Activated B cell treated with CpG ODN at 0.5 μM for 24 hours (primary cell): ENCODE measurements at regions not wholly inside any gene's neighbourhood (a gene's known extent, or its start where the extent isn't known, plus 50 kb on each side); places are given as distances from the start of the nearest gene placed in this dataset.

Source experiments
- ATAC-seq: fragments of 200-7000 bp; cut with Tn5 transposase; one replicate; pipeline ENCODE4 v1.10.0; 2021; ENCODE audit warnings: low read depth, mild to moderate bottlenecking, moderate library complexity
- CTCF ChIA-PET: fragments of 350-600 bp; sonication (Branson Sonifier 250); formaldehyde crosslinking; loops from one replicate; lab custom pipeline; 2021; ENCODE audit warnings: antibody characterized with exemption; lab: Charles Lee
- POLR2A ChIA-PET: fragments of 350-600 bp; sonication (Branson Sonifier 250); formaldehyde crosslinking; loops from one replicate; lab custom pipeline; 2021; ENCODE audit warnings: antibody characterized with exemption; lab: Charles Lee
- DNase-seq: peaks from one replicate; pipeline ENCODE4 v3.0.0; 2022
- H3K27ac Mint-ChIP-seq: one replicate; pipeline ENCODE4 v1.8.0; 2020; ENCODE audit warnings: mixed read lengths
- H3K27me3 Mint-ChIP-seq: one replicate; pipeline ENCODE4 v1.8.0; 2021; ENCODE audit warnings: mixed read lengths
- H3K36me3 Mint-ChIP-seq: one replicate; pipeline ENCODE4 v1.8.0; 2021; ENCODE audit warnings: low read depth, mixed read lengths
- H3K4me1 Mint-ChIP-seq: one replicate; pipeline ENCODE4 v1.8.0; 2021; ENCODE audit warnings: mixed read lengths
- H3K4me3 Mint-ChIP-seq: one replicate; pipeline ENCODE4 v1.8.0; 2020; ENCODE audit warnings: mild to moderate bottlenecking, mixed read lengths
- H3K9me3 Mint-ChIP-seq: one replicate; pipeline ENCODE4 v1.8.0; 2020; ENCODE audit warnings: mixed read lengths
- CTCF ChIP-seq: fragments of 200-600 bp; IDR thresholded peaks from one replicate; pipeline ENCODE4 v1.8.0; 2022; ENCODE audit warnings: antibody characterized with exemption, mild to moderate bottlenecking
- intact Hi-C: fragments of 100-400 bp; cut with micrococcal nuclease; formaldehyde crosslinking; loops from one replicate; pipeline ENCODE4 v1.15.1; 2024

DNA sequence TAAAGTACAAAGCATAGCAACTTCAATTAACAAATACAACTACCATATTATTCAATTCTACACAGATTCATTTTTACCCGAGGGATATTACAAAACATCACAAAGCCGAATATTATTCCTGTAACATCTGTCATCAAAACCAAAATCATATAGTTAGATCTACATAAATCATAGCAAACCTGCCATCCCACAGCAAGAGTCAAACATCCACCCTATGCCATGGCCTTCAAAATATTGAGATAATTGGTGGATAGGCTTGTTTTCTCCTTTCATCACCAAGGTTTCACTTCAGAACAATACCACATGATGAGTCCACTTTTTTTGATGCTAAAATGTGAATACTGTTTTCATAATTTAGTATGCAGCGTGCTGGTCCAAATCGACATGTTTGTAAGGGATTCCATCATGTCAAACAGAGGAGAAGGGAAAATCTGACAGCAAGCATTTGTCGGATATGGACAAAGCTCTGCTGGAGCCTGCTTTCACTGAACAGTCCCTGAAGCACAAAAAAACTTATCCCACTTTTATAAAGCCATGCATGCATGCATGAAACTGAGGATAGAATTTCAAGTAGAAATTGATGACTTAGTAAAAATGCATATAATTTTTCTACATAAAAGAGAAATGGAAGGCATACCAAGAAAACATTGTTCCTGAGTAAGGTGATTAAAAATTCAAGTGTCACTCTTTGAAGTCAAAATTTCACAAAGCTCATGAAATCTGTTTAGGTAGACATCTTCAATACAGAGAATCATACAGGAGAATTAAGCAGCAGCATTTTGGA lies 494.1 kb downstream of the HACE1 start:
- H3K36me3 Mint-ChIP-seq: no peaks in the 10 kb centered on the region
- intact Hi-C loops: no loop called here
- DNase-seq (no peak), ATAC-seq (no peak)
- no peak overlapping the region for H3K27ac Mint-ChIP-seq
- no peaks in the 10 kb centered on the region for H3K4me1 Mint-ChIP-seq
- no peaks in the 10 kb centered on the region for H3K9me3 Mint-ChIP-seq
- no peak overlapping the region for H3K4me3 Mint-ChIP-seq
- no peak for TF ChIP-seq CTCF
- no peaks in the 10 kb centered on the region for H3K27me3 Mint-ChIP-seq
- CTCF ChIA-PET: no interaction called here
- POLR2A ChIA-PET: no interaction called here

- Mint-ChIP-seq H3K4me1 (no peaks in the 10 kb centered on the region), H3K36me3 (no peaks in the 10 kb centered on the region), H3K27ac (no peak overlapping the region), H3K4me3 (no peak overlapping the region), H3K9me3 (peaks cover 3% of the 10 kb centered on the region), H3K27me3 (no peaks in the 10 kb centered on the region)
- DNase-seq (no peak), ATAC-seq (no peak)
- ChIA-PET POLR2A (no interaction called here), CTCF (no interaction called here)
- intact Hi-C loops: no loop called here
- TF ChIP-seq CTCF: no peak
Measured at GRCh38 chr6:104357928-104358327, 501.8 kb downstream of the HACE1 start.

DNA sequence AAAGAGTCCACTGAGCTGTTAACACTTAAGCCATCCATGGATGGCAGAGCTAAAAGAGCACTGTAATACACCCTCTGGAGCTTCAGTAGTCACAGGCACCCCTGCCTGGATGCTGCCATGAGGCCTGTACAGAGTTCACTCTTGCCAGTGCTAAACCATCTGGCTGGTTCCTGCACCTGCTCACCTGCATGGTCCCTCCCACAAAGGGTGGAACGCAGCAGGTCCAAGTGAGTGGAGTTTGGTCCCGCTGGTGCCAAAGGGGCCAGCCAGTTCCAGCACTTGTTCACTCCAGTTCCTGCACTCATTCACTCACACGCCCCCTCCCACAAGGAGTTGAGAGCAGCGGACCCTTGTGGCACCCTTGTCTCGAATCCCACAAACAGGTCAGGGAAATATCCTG lies 503.5 kb downstream of the HACE1 start:
- CTCF ChIA-PET: no interaction called here
- H3K9me3 Mint-ChIP-seq: peaks cover 3% of the 10 kb centered on the region
- no peak for DNase-seq
- intact Hi-C loops: no loop called here
- ATAC-seq: no peak
- POLR2A ChIA-PET: no interaction called here
- H3K27ac Mint-ChIP-seq: no peak overlapping the region
- H3K4me1 Mint-ChIP-seq: no peaks in the 10 kb centered on the region
- H3K27me3 Mint-ChIP-seq: no peaks in the 10 kb centered on the region
- TF ChIP-seq CTCF: no peak
- no peaks in the 10 kb centered on the region for H3K36me3 Mint-ChIP-seq
- no peak overlapping the region for H3K4me3 Mint-ChIP-seq

- peaks cover 3% of the 10 kb centered on the region for H3K9me3 Mint-ChIP-seq
- no peaks in the 10 kb centered on the region for H3K27me3 Mint-ChIP-seq
- intact Hi-C loops: no loop called here
- H3K36me3 Mint-ChIP-seq: no peaks in the 10 kb centered on the region
- POLR2A ChIA-PET: no interaction called here
- no peak overlapping the region for H3K27ac Mint-ChIP-seq
- DNase-seq (no peak), ATAC-seq (no peak)
- no peak overlapping the region for H3K4me3 Mint-ChIP-seq
- H3K4me1 Mint-ChIP-seq: no peaks in the 10 kb centered on the region
- TF ChIP-seq CTCF: no peak
- CTCF ChIA-PET: no interaction called here
Measured at GRCh38 chr6:104349191-104349590, 510.5 kb downstream of the HACE1 start.

GRCh38 chr6:104344223-104344622 lies 515.5 kb downstream of the HACE1 start:
- ChIA-PET POLR2A (no interaction called here), CTCF (no interaction called here)
- intact Hi-C loops: no loop called here
- H3K27me3 Mint-ChIP-seq: no peaks in the 10 kb centered on the region
- H3K4me3 Mint-ChIP-seq: no peak overlapping the region
- DNase-seq (no peak), ATAC-seq (no peak)
- no peak overlapping the region for H3K27ac Mint-ChIP-seq
- TF ChIP-seq CTCF: no peak
- H3K4me1 Mint-ChIP-seq: no peaks in the 10 kb centered on the region
- no peaks in the 10 kb centered on the region for H3K36me3 Mint-ChIP-seq
- H3K9me3 Mint-ChIP-seq: peaks cover 5% of the 10 kb centered on the region
